ENCODE measurements at regions not wholly inside any gene's neighbourhood (a gene's known extent, or its start where the extent isn't known, plus 50 kb on each side); places are given as distances from the start of the nearest gene placed in this dataset.
A peak's percentile ranks its signal among the peaks of the same experiment; 100 is the strongest.

GRCh38 chr6:169933251-169933821 is 181.9 kb downstream of the ERMARD start:
- no CpG with 5 or more reads among the region's 17 CpGs for WGBS (ENCODE audit: extremely low coverage, insufficient coverage, insufficient read length)

DNA sequence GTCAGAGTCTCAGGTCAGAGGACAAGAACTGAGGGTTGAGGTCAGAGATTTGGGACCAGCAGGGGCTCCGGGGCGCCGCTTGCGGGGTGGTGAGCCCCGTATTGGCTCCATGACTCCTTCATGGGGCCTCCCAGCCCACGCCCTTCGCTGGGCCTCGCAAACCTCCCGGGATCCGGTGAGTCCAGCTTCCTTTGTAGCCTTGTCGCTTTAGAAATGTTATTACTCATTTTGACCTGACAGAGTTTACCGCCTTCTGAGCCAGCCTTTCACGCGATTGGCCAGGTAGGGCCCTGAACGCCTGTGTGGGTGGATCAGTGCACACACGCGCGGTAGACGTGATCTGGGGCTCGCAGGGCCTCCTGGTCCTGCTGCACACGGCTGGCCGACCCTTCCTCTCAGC is 181.1 kb downstream of the ERMARD start:
- H3K27me3 ChIP-seq (ENCODE audit: insufficient read depth, low read length) = no peaks in the 10 kb centered on the region
- peaks cover 9% of the 10 kb centered on the region for H3K9me3 ChIP-seq (ENCODE audit: insufficient read depth, low read depth, low read length)
- H3K27ac ChIP-seq (ENCODE audit: low read depth, low read length) = no peak overlapping the region
- no peaks in the 10 kb centered on the region for H3K36me3 ChIP-seq (ENCODE audit: control insufficient read depth in 1 of 2, insufficient read depth in 2 of 2, low read length in 2 of 2)
- no peak overlapping the region for H2AK5ac ChIP-seq (ENCODE audit: low read length)
- no peak overlapping the region for H3K4me2 ChIP-seq (ENCODE audit: low read length)
- H3K4me3 ChIP-seq (ENCODE audit: low read depth, low read length) = no peak overlapping the region
- H4K12ac ChIP-seq (ENCODE audit: low read depth, low read length) = no peak overlapping the region
- no peak overlapping the region for H3K14ac ChIP-seq (ENCODE audit: low read length)
- no peak overlapping the region for H2BK12ac ChIP-seq (ENCODE audit: low read length)
- no CpG with 5 or more reads among the region's 22 CpGs for WGBS (ENCODE audit: extremely low coverage, insufficient coverage, insufficient read length)
- no peak overlapping the region for H2AFZ ChIP-seq (ENCODE audit: insufficient read depth, low read length, poor library complexity)
- no peak overlapping the region for H3K18ac ChIP-seq (ENCODE audit: low read length)
- peaks cover 14 to 20% of the 10 kb centered on the region in 2 experiments for H3K4me1 ChIP-seq (ENCODE audit: control insufficient read depth in 1 of 2, insufficient read depth in 2 of 2, low read length in 2 of 2)
- DNase-seq = peak in 1 of 2 donors; percentile 55
- H3K79me2 ChIP-seq (ENCODE audit: control insufficient read depth, insufficient read depth, low read length, poor library complexity) = no peaks in the 10 kb centered on the region
- H3K79me1 ChIP-seq (ENCODE audit: low read length) = no peaks in the 10 kb centered on the region
- no peak overlapping the region for H4K91ac ChIP-seq (ENCODE audit: low read depth, low read length)
- H3K4ac ChIP-seq (ENCODE audit: low read depth, low read length) = no peak overlapping the region
- H3K23ac ChIP-seq (ENCODE audit: low read length) = no peak overlapping the region
- H4K8ac ChIP-seq (ENCODE audit: low read depth, low read length) = no peak overlapping the region
- no peak overlapping the region for H3K9ac ChIP-seq (ENCODE audit: low read length)
- no peak overlapping the region for H2BK5ac ChIP-seq (ENCODE audit: low read depth, low read length, poor library complexity)
- no peak overlapping the region for H2BK120ac ChIP-seq (ENCODE audit: insufficient read depth, low read length, poor library complexity)

More at GRCh38 chr6:169933251-169933821, 181.9 kb downstream of the ERMARD start:
- Histone ChIP-seq H3K9ac (ENCODE audit: low read length) (no peak overlapping the region), H3K9me3 (ENCODE audit: insufficient read depth, low read depth, low read length) (peaks cover 9% of the 10 kb centered on the region), H3K4me1 (ENCODE audit: control insufficient read depth in 1 of 2, insufficient read depth in 2 of 2, low read length in 2 of 2) (peaks cover 14 to 20% of the 10 kb centered on the region in 2 experiments), H3K23ac (ENCODE audit: low read length) (no peak overlapping the region), H3K4me2 (ENCODE audit: low read length) (no peak overlapping the region), H4K8ac (ENCODE audit: low read depth, low read length) (no peak overlapping the region), H3K79me1 (ENCODE audit: low read length) (no peaks in the 10 kb centered on the region), H3K4ac (ENCODE audit: low read depth, low read length) (no peak overlapping the region), H4K12ac (ENCODE audit: low read depth, low read length) (no peak overlapping the region), H2BK12ac (ENCODE audit: low read length) (no peak overlapping the region), H4K91ac (ENCODE audit: low read depth, low read length) (no peak overlapping the region), H2AK5ac (ENCODE audit: low read length) (no peak overlapping the region), H3K36me3 (ENCODE audit: control insufficient read depth in 1 of 2, insufficient read depth in 2 of 2, low read length in 2 of 2) (no peaks in the 10 kb centered on the region), H2BK120ac (ENCODE audit: insufficient read depth, low read length, poor library complexity) (no peak overlapping the region), H3K14ac (ENCODE audit: low read length) (no peak overlapping the region), H3K79me2 (ENCODE audit: control insufficient read depth, insufficient read depth, low read length, poor library complexity) (no peaks in the 10 kb centered on the region), H3K18ac (ENCODE audit: low read length) (no peak overlapping the region), H3K4me3 (ENCODE audit: low read depth, low read length) (no peak overlapping the region), H2AFZ (ENCODE audit: insufficient read depth, low read length, poor library complexity) (no peak overlapping the region), H3K27me3 (ENCODE audit: insufficient read depth, low read length) (no peaks in the 10 kb centered on the region), H3K27ac (ENCODE audit: low read depth, low read length) (no peak overlapping the region), H2BK5ac (ENCODE audit: low read depth, low read length, poor library complexity) (no peak overlapping the region)
- peak in 1 of 2 donors; percentile 8 for DNase-seq

GRCh38 chr6:169931261-169931660 is 179.8 kb downstream of the ERMARD start:
- Histone ChIP-seq H3K4ac (ENCODE audit: low read depth, low read length) (no peak overlapping the region), H3K79me1 (ENCODE audit: low read length) (no peaks in the 10 kb centered on the region), H3K4me2 (ENCODE audit: low read length) (no peak overlapping the region), H3K23ac (ENCODE audit: low read length) (no peak overlapping the region), H3K4me1 (ENCODE audit: control insufficient read depth in 1 of 2, insufficient read depth in 2 of 2, low read length in 2 of 2) (peaks cover 14 to 20% of the 10 kb centered on the region in 2 experiments), H3K9me3 (ENCODE audit: insufficient read depth, low read depth, low read length) (peaks cover 9% of the 10 kb centered on the region), H2AK5ac (ENCODE audit: low read length) (no peak overlapping the region), H3K4me3 (ENCODE audit: low read depth, low read length) (no peak overlapping the region), H3K79me2 (ENCODE audit: control insufficient read depth, insufficient read depth, low read length, poor library complexity) (no peaks in the 10 kb centered on the region), H2BK120ac (ENCODE audit: insufficient read depth, low read length, poor library complexity) (no peak overlapping the region), H3K9ac (ENCODE audit: low read length) (no peak overlapping the region), H2BK12ac (ENCODE audit: low read length) (no peak overlapping the region), H4K91ac (ENCODE audit: low read depth, low read length) (no peak overlapping the region), H3K36me3 (ENCODE audit: control insufficient read depth in 1 of 2, insufficient read depth in 2 of 2, low read length in 2 of 2) (no peaks in the 10 kb centered on the region), H2AFZ (ENCODE audit: insufficient read depth, low read length, poor library complexity) (no peak overlapping the region), H3K27me3 (ENCODE audit: insufficient read depth, low read length) (no peaks in the 10 kb centered on the region), H4K12ac (ENCODE audit: low read depth, low read length) (no peak overlapping the region), H2BK5ac (ENCODE audit: low read depth, low read length, poor library complexity) (no peak overlapping the region), H3K27ac (ENCODE audit: low read depth, low read length) (no peak overlapping the region), H3K18ac (ENCODE audit: low read length) (no peak overlapping the region), H3K14ac (ENCODE audit: low read length) (no peak overlapping the region), H4K8ac (ENCODE audit: low read depth, low read length) (no peak overlapping the region)
- no CpG with 5 or more reads among the region's 11 CpGs for WGBS (ENCODE audit: extremely low coverage, insufficient coverage, insufficient read length)
- no peak for DNase-seq

DNA sequence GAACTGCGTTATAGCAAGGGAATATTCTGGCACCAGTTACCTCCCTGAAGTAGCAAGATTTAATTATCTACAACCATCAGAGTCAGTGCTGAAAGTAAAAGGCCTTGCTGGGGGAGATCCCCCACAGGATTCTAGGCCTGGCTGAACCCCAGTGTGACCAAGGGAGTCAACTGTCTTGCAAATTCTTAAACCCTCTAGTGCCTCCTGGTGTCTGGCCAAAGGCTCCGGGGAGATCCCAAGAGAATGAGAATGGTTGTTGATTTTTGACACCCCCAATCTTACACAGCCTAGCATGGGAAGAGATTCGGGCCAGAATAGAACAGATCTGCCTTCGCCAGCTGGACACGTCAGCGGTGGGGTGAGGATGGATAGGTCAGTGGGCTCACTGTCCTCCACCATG is 179.4 kb downstream of the ERMARD start:
- H2AFZ ChIP-seq (ENCODE audit: insufficient read depth, low read length, poor library complexity) = no peak overlapping the region
- H3K14ac ChIP-seq (ENCODE audit: low read length) = no peak overlapping the region
- no peak overlapping the region for H2BK120ac ChIP-seq (ENCODE audit: insufficient read depth, low read length, poor library complexity)
- H3K4ac ChIP-seq (ENCODE audit: low read depth, low read length) = no peak overlapping the region
- no peak overlapping the region for H4K12ac ChIP-seq (ENCODE audit: low read depth, low read length)
- no peaks in the 10 kb centered on the region for H3K79me2 ChIP-seq (ENCODE audit: control insufficient read depth, insufficient read depth, low read length, poor library complexity)
- H3K18ac ChIP-seq (ENCODE audit: low read length) = no peak overlapping the region
- H3K23ac ChIP-seq (ENCODE audit: low read length) = no peak overlapping the region
- H3K79me1 ChIP-seq (ENCODE audit: low read length) = no peaks in the 10 kb centered on the region
- no peaks in the 10 kb centered on the region for H3K27me3 ChIP-seq (ENCODE audit: insufficient read depth, low read length)
- WGBS (ENCODE audit: extremely low coverage, insufficient coverage, insufficient read length) = no CpG with 5 or more reads among the region's 6 CpGs
- H3K4me1 ChIP-seq (ENCODE audit: control insufficient read depth in 1 of 2, insufficient read depth in 2 of 2, low read length in 2 of 2) = peaks cover 14 to 20% of the 10 kb centered on the region in 2 experiments
- peaks cover 9% of the 10 kb centered on the region for H3K9me3 ChIP-seq (ENCODE audit: insufficient read depth, low read depth, low read length)
- no peak overlapping the region for H3K4me2 ChIP-seq (ENCODE audit: low read length)
- H2BK12ac ChIP-seq (ENCODE audit: low read length) = no peak overlapping the region
- H3K36me3 ChIP-seq (ENCODE audit: control insufficient read depth in 1 of 2, insufficient read depth in 2 of 2, low read length in 2 of 2) = no peaks in the 10 kb centered on the region
- no peak overlapping the region for H3K9ac ChIP-seq (ENCODE audit: low read length)
- H4K91ac ChIP-seq (ENCODE audit: low read depth, low read length) = no peak overlapping the region
- H3K27ac ChIP-seq (ENCODE audit: low read depth, low read length) = no peak overlapping the region
- no peak overlapping the region for H2AK5ac ChIP-seq (ENCODE audit: low read length)
- no peak for DNase-seq
- no peak overlapping the region for H4K8ac ChIP-seq (ENCODE audit: low read depth, low read length)
- no peak overlapping the region for H2BK5ac ChIP-seq (ENCODE audit: low read depth, low read length, poor library complexity)
- H3K4me3 ChIP-seq (ENCODE audit: low read depth, low read length) = no peak overlapping the region

All from trophoblast cell (in vitro differentiated cells and primary cell).